Calu3 (cell line): ENCODE measurements at regions not wholly inside any gene's neighbourhood (a gene's known extent, or its start where the extent isn't known, plus 50 kb on each side); places are given as distances from the start of the nearest gene placed in this dataset.

ENCODE experiments used
- BruUV-seq: library from RNA; stranded (reverse); fragments of 400-500 nt; replicated peaks from 2 replicates; lab custom pipeline; 2021; lab: Mats Ljungman, UMichigan
- CTCF ChIA-PET: fragments of 300-600 bp; sonication (Branson Sonifier 250); formaldehyde crosslinking; loops from one replicate; lab custom pipeline; 2022; ENCODE audit warnings: antibody characterized with exemption; lab: Charles Lee
- DNase-seq: peaks from one replicate; pipeline ENCODE4 v3.0.0; 2022
- H3K27ac Mint-ChIP-seq: one replicate; pipeline ENCODE4 v1.8.0; 2022; ENCODE audit warnings: mixed read lengths; ENCODE audit not compliant: unreplicated experiment
- H3K27me3 Mint-ChIP-seq: one replicate; pipeline ENCODE4 v1.8.0; 2022; ENCODE audit warnings: mixed read lengths; ENCODE audit not compliant: unreplicated experiment
- H3K36me3 Mint-ChIP-seq: one replicate; pipeline ENCODE4 v1.8.0; 2022; ENCODE audit warnings: mild to moderate bottlenecking, moderate library complexity, mixed read lengths; ENCODE audit not compliant: insufficient read depth, unreplicated experiment
- H3K4me1 Mint-ChIP-seq: one replicate; pipeline ENCODE4 v1.8.0; 2022; ENCODE audit warnings: mild to moderate bottlenecking, low read depth, mixed read lengths; ENCODE audit not compliant: unreplicated experiment
- H3K4me3 Mint-ChIP-seq: one replicate; pipeline ENCODE4 v1.8.0; 2022; ENCODE audit warnings: mild to moderate bottlenecking, low read depth, moderate library complexity, mixed read lengths; ENCODE audit not compliant: unreplicated experiment
- H3K9me3 Mint-ChIP-seq: one replicate; pipeline ENCODE4 v1.8.0; 2022; ENCODE audit warnings: low read depth, mixed read lengths; ENCODE audit not compliant: unreplicated experiment
- intact Hi-C: fragments of 100-400 bp; cut with micrococcal nuclease; formaldehyde crosslinking; loops from one replicate; pipeline ENCODE4 v1.10.0; 2022; ENCODE audit not compliant: unreplicated experiment
- TF ChIP-seq, protein P1 (sequence below): fragments of 200-600 bp; IDR thresholded peaks from one replicate; pipeline ENCODE4 v1.8.0; 2022; ENCODE audit warnings: antibody characterized with exemption; ENCODE audit not compliant: unreplicated experiment

DNA sequence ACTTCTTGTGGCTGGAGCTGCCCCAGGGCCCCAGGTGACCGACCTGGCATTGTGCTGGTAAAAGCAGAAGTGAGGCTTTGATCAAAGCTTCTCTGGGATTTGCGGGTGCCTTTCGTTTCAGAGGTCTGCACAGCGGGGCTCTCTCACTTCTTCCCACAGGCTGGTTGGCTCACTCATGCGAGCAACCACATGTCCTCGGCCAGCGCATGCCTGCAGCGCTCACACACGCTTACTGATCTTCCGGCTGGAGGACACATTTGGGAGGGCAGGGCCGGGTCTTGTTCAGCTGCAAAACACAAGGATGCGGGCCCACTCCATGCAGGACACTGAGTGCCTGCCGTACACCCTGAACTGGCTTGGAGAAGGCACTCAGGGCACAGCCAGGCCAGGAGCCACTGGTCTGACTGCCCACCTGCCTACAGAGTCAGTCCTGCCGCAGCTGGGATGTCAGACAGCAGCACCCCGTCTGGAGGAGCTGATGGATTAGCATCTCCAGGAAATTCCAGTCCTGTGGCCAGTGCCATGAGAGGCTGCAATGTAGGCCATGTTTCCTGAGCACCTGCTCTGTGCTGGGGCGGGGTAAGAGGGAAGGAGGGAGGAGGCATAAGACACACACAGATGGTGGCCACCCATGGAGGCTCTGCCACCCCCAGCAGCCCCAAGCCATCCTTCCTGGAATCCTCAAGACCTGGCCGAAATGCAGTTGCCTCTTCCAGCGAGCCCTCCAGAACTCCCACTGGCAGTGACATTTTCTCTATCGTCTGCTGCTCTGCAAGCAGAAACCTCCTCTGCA, 1383.2 kb downstream of the BRD1 start:
- H3K4me1 Mint-ChIP-seq, result no peaks in the 10 kb centered on the region
- intact Hi-C loops, result no loop called here
- no peak for DNase-seq
- TF ChIP-seq, protein P1, sequence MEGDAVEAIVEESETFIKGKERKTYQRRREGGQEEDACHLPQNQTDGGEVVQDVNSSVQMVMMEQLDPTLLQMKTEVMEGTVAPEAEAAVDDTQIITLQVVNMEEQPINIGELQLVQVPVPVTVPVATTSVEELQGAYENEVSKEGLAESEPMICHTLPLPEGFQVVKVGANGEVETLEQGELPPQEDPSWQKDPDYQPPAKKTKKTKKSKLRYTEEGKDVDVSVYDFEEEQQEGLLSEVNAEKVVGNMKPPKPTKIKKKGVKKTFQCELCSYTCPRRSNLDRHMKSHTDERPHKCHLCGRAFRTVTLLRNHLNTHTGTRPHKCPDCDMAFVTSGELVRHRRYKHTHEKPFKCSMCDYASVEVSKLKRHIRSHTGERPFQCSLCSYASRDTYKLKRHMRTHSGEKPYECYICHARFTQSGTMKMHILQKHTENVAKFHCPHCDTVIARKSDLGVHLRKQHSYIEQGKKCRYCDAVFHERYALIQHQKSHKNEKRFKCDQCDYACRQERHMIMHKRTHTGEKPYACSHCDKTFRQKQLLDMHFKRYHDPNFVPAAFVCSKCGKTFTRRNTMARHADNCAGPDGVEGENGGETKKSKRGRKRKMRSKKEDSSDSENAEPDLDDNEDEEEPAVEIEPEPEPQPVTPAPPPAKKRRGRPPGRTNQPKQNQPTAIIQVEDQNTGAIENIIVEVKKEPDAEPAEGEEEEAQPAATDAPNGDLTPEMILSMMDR, result no peak
- no peak overlapping the region for H3K4me3 Mint-ChIP-seq
- H3K27me3 Mint-ChIP-seq, result no peaks in the 10 kb centered on the region
- BruUV-seq, result no TSS peak
- CTCF ChIA-PET, result no interaction called here
- H3K9me3 Mint-ChIP-seq, result peaks cover 8% of the 10 kb centered on the region
- no peak overlapping the region for H3K27ac Mint-ChIP-seq
- peaks cover 6% of the 10 kb centered on the region for H3K36me3 Mint-ChIP-seq

- no peaks in the 10 kb centered on the region for H3K27me3 Mint-ChIP-seq
- no peak overlapping the region for H3K27ac Mint-ChIP-seq
- H3K9me3 Mint-ChIP-seq, result peaks cover 10% of the 10 kb centered on the region
- TF ChIP-seq, protein P1, result no peak
- CTCF ChIA-PET, result interaction anchor here (0.6 kb wide), 1 partner anchor 271 kb away, joined by 5 read pairs; no protein-coding TSS in a partner anchor
- peaks cover 6% of the 10 kb centered on the region for H3K36me3 Mint-ChIP-seq
- no TSS peak for BruUV-seq
- H3K4me3 Mint-ChIP-seq, result no peak overlapping the region
- intact Hi-C loops, result no loop called here
- H3K4me1 Mint-ChIP-seq, result no peaks in the 10 kb centered on the region
- no peak for DNase-seq
Observed at GRCh38 chr22:48443680-48444079, 1384.0 kb downstream of the BRD1 start.

DNA sequence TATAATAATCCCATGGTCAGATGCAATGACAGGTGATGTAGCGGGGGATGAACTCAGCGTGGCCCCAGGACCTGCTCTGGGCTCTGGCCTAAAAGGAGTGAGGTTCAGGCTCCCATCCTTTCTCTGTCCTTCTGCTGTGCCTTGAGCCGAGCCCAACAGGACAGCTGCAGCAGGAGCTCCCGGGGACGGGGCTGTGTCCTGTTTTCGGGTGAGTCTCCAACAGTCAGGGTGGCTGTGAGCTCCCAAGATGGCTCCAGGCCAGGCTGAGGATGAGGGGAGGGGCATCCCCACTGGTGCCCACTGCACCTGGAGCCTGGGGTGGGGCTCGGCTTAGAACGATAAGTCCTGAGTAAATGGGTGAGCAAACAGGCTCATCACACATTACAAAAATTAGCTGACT, 1385.0 kb downstream of the BRD1 start:
- no peak overlapping the region for H3K4me3 Mint-ChIP-seq
- no peaks in the 10 kb centered on the region for H3K27me3 Mint-ChIP-seq
- no peak overlapping the region for H3K27ac Mint-ChIP-seq
- no TSS peak for BruUV-seq
- TF ChIP-seq, protein P1, result no peak
- peaks cover 6% of the 10 kb centered on the region for H3K36me3 Mint-ChIP-seq
- H3K4me1 Mint-ChIP-seq, result no peaks in the 10 kb centered on the region
- intact Hi-C loops, result no loop called here
- CTCF ChIA-PET, result no interaction called here
- H3K9me3 Mint-ChIP-seq, result peaks cover 14% of the 10 kb centered on the region
- DNase-seq, result no peak

DNA sequence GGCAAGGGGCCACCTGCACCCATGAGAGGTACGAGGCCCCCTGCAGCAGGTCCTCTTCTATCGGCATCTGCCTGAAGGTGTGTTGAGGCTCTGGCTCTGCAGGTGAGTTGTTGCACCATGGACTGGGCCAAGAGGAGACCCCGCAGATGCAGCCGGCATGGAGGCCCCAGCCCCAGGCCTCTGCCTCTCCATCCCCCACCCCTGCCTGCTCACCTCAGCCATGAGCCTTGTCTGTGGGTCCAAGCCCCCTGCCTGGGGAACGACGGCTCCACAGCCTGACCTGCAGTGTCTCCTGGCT, 1386.2 kb downstream of the BRD1 start:
- TF ChIP-seq, protein P1, result no peak
- peaks cover 19% of the 10 kb centered on the region for H3K9me3 Mint-ChIP-seq
- H3K27me3 Mint-ChIP-seq, result no peaks in the 10 kb centered on the region
- no TSS peak for BruUV-seq
- H3K27ac Mint-ChIP-seq, result no peak overlapping the region
- H3K36me3 Mint-ChIP-seq, result peaks cover 6% of the 10 kb centered on the region
- no peak for DNase-seq
- intact Hi-C loops, result no loop called here
- no peaks in the 10 kb centered on the region for H3K4me1 Mint-ChIP-seq
- CTCF ChIA-PET, result no interaction called here
- no peak overlapping the region for H3K4me3 Mint-ChIP-seq
